SK-N-SH (cell line): ENCODE measurements at regions not wholly inside any gene's neighbourhood (a gene's known extent, or its start where the extent isn't known, plus 50 kb on each side); places are given as distances from the start of the nearest gene placed in this dataset.

Experiments
- CTCF ChIA-PET: fragments of 300-600, 350-600 bp; formaldehyde crosslinking; extraction: SDS; loops from one replicate; lab custom pipeline; 2021; lab: Yijun Ruan, JAX
- POLR2A ChIA-PET: fragments of 350-600 bp; sonication (Branson Sonifier 250); formaldehyde crosslinking; extraction: SDS; loops from one replicate; lab custom pipeline; 2020; ENCODE audit warnings: antibody characterized with exemption, inconsistent platforms; lab: Yijun Ruan, JAX
- DNase-seq: peaks from one replicate; pipeline ENCODE4 v3.0.0; 2012
- H2AFZ ChIP-seq: fragments of 200-600 bp; sonication (generic); 2 replicates; pipeline ENCODE4 v1.8.1; 2016; ENCODE audit warnings: antibody characterized with exemption, mild to moderate bottlenecking, low read depth
- H3F3A ChIP-seq: fragments of 200-600 bp; sonication (generic); replicated peaks from 2 replicates; pipeline ENCODE3; 2016; ENCODE audit warnings: antibody characterized with exemption, mild to moderate bottlenecking; ENCODE audit not compliant: insufficient read depth
- H3K27ac ChIP-seq, 2 experiments: fragments of 200-500 bp in 1 of 2; fragments of 200-600 bp in 1 of 2; sonication (Bioruptor generic) in 1 of 2; sonication (generic), shearing (Covaris generic) in 1 of 2; 2 replicates each; pipeline versions ENCODE4 v1.5.1 to v1.6.1; 2014 to 2016; ENCODE audit warnings: low read depth in 2 of 2, inconsistent platforms in 1 of 2, low read length in 1 of 2, mild to moderate bottlenecking in 1 of 2, mixed read lengths in 1 of 2
- H3K27me3 ChIP-seq: fragments of 200-600 bp; sonication (generic), shearing (Covaris generic); 2 replicates; pipeline ENCODE4 v1.6.1; 2016; ENCODE audit warnings: mixed run types; ENCODE audit not compliant: insufficient read depth
- H3K36me3 ChIP-seq, 2 experiments: fragments of 200-500 bp in 1 of 2; fragments of 200-600 bp in 1 of 2; sonication (Bioruptor generic) in 1 of 2; sonication (generic) in 1 of 2; replicated peaks in 1 of 2; 2 replicates each; pipeline versions ENCODE3 to v1.5.1; 2014 to 2016; ENCODE audit warnings: low read length in 1 of 2, mild to moderate bottlenecking in 1 of 2; ENCODE audit not compliant: insufficient read depth in 2 of 2, control insufficient read depth in 1 of 2
- H3K4me1 ChIP-seq, 2 experiments: fragments of 200-500 bp in 1 of 2; fragments of 200-600 bp in 1 of 2; sonication (Bioruptor generic) in 1 of 2; sonication (generic), shearing (Covaris generic) in 1 of 2; 2 replicates each; pipeline versions ENCODE4 v1.5.1 to v1.6.1; 2014 to 2016; ENCODE audit warnings: low read depth in 1 of 2, low read length in 1 of 2, mixed run types in 1 of 2; ENCODE audit not compliant: insufficient read depth in 2 of 2, control insufficient read depth in 1 of 2
- H3K4me2 ChIP-seq: fragments of 200-600 bp; sonication (generic), shearing (Covaris generic); 2 replicates; pipeline ENCODE4 v1.6.1; 2017; ENCODE audit warnings: mixed run types
- H3K4me3 ChIP-seq, 2 experiments: fragments of 200-500 bp in 1 of 2; fragments of 200-600 bp in 1 of 2; sonication (Bioruptor generic) in 1 of 2; sonication (generic), shearing (Covaris generic) in 1 of 2; 2 replicates each; pipeline versions ENCODE4 v1.5.1 to v1.8.1; 2014 to 2016; ENCODE audit warnings: low read depth in 2 of 2, inconsistent platforms in 1 of 2, low read length in 1 of 2, mild to moderate bottlenecking in 1 of 2, mixed read lengths in 1 of 2, moderate library complexity in 1 of 2
- H3K79me2 ChIP-seq: fragments of 200-600 bp; sonication (generic); 2 replicates; pipeline ENCODE4 v1.8.1; 2017; ENCODE audit warnings: mild to moderate bottlenecking; ENCODE audit not compliant: insufficient read depth
- H3K9ac ChIP-seq: fragments of 200-600 bp; sonication (generic); 2 replicates; pipeline ENCODE4 v1.6.1; 2017; ENCODE audit warnings: mixed run types
- H3K9me2 ChIP-seq: fragments of 200-600 bp; sonication (generic); 2 replicates; pipeline ENCODE4 v1.6.1; 2017; ENCODE audit warnings: mixed run types
- H3K9me3 ChIP-seq: fragments of 200-600 bp; sonication (generic); 2 replicates; pipeline ENCODE4 v1.6.1; 2017; ENCODE audit warnings: mixed run types, mild to moderate bottlenecking, moderate library complexity
- H4K20me1 ChIP-seq: fragments of 200-600 bp; sonication (generic); 2 replicates; pipeline ENCODE4 v1.6.1; 2017; ENCODE audit warnings: mild to moderate bottlenecking, mixed run types; ENCODE audit not compliant: insufficient read depth
- EP300 ChIP-seq, 2 experiments: IDR thresholded peaks; 2 replicates each; pipeline versions ENCODE4 v1.4.0 to v1.6.1; 2012; ENCODE audit warnings: borderline replicate concordance in 1 of 2, low read depth in 1 of 2, low read length in 1 of 2
- EZH2phosphoT487 ChIP-seq: fragments of 200-600 bp; sonication (generic); IDR thresholded peaks from 2 replicates; pipeline ENCODE4 v1.6.1; 2017; ENCODE audit warnings: low read depth, mixed run types, mild to moderate bottlenecking, antibody characterized with exemption, moderate library complexity, borderline replicate concordance
- FOXJ3 ChIP-seq: sonication (generic); formaldehyde crosslinking; IDR thresholded peaks from 2 replicates; pipeline ENCODE4 v1.5.1; 2020; ENCODE audit warnings: mild to moderate bottlenecking, missing genetic modification reagents
- FOXM1 ChIP-seq: IDR thresholded peaks from 2 replicates; pipeline ENCODE4 v1.4.0; 2012; ENCODE audit warnings: low read depth, mild to moderate bottlenecking
- JUND ChIP-seq: IDR thresholded peaks from 2 replicates; pipeline ENCODE4 v1.4.0; 2012
- NFIC ChIP-seq: IDR thresholded peaks from 2 replicates; pipeline ENCODE4 v1.4.0; 2012; ENCODE audit warnings: borderline replicate concordance
- NRF1 ChIP-seq: IDR thresholded peaks from 2 replicates; pipeline ENCODE4 v1.6.1; 2012; ENCODE audit warnings: low read depth, mild to moderate bottlenecking, low read length
- POLR2AphosphoS5 ChIP-seq: IDR thresholded peaks from 2 replicates; pipeline ENCODE4 v1.6.1; 2012; ENCODE audit warnings: low read depth, low read length
- RAD21 ChIP-seq: IDR thresholded peaks from 2 replicates; pipeline ENCODE4 v1.6.1; 2012; ENCODE audit warnings: mild to moderate bottlenecking, low read length
- RCOR1 ChIP-seq: fragments of 150-350 bp; IDR thresholded peaks from 2 replicates; pipeline ENCODE4 v1.6.1; 2017; ENCODE audit warnings: antibody characterized with exemption, low read length
- RFX5 ChIP-seq: IDR thresholded peaks from 2 replicates; pipeline ENCODE4 v1.6.1; 2012; ENCODE audit warnings: mild to moderate bottlenecking, improper control_type of control experiment, low read length
- RXRA ChIP-seq: IDR thresholded peaks from 2 replicates; pipeline ENCODE4 v1.4.0; 2012; ENCODE audit warnings: low read depth, mild to moderate bottlenecking, borderline replicate concordance
- SMC3 ChIP-seq: IDR thresholded peaks from 2 replicates; pipeline ENCODE4 v1.6.1; 2012; ENCODE audit warnings: low read depth, low read length, improper control_type of control experiment
- TAF1 ChIP-seq: IDR thresholded peaks from 2 replicates; pipeline ENCODE4 v1.6.1; 2012; ENCODE audit warnings: low read depth, mild to moderate bottlenecking, low read length, moderate library complexity, borderline replicate concordance
- TEAD4 ChIP-seq: IDR thresholded peaks from 2 replicates; pipeline ENCODE4 v1.4.0; 2012; ENCODE audit warnings: mild to moderate bottlenecking, borderline replicate concordance; ENCODE audit not compliant: insufficient read depth
- WGBS: methylation state at CpG from one replicate; pipeline ENCODE4 v1.1.6; 2017; ENCODE audit warnings: low lambda C conversion rate; 5-methylcytosine and 5-hydroxymethylcytosine counted together
- TF ChIP-seq, protein P1 (sequence below): IDR thresholded peaks from 2 replicates; pipeline ENCODE4 v1.4.0; 2012; ENCODE audit warnings: low read depth, borderline replicate concordance

DNA sequence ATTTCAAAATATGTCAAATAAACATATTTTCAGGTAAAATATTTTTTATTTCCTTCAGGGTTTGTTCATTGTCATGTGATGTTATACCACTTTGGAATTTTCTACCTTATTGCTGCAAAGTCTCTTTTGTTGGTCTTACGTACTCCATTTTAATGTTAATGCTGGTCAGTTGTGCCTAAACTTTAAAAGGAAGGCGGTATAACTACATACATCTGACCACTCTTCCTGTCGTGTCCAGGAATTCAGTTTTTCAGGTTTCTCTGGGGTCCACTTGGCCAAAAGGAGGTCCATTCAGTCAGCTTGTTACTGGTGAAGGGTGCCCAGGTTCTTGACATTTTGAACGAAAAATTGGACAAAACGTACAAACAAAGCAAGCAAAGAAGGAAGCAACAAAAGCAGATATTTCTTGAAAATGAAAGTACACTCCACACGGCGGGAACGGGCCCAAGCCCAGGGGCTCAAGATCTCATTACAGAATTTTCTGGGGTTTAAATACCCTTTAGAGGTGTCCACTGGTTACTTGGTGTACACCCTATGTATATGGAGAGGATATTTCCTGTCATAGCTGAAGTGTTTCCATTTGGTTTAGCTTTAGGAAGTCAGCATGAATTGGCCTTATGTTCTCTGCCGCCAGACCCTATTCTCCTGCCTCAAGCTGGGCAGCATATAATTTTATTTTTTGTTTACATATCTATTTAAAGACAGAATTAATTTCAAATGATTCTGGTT lies 471.7 kb upstream of the CDH7 start:
- Histone ChIP-seq H2AFZ (peak overlapping the region; percentile 51; the same call in 1 of the 2 replicates), H3K9me2 (no peaks in the 10 kb centered on the region), H3K9me3 (no peaks in the 10 kb centered on the region), H4K20me1 (no peaks in the 10 kb centered on the region), H3K36me3 (no peaks in the 10 kb centered on the region), H3K79me2 (no peaks in the 10 kb centered on the region), H3K4me2 (0 out of 2 replicates have a peak overlapping the region, but pooled peaks have one; percentile 33), H3K4me3 (no peak overlapping the region), H3K4me1 (no peaks in the 10 kb centered on the region), H3K9ac (no peak overlapping the region), H3F3A (no peaks in the 10 kb centered on the region), H3K27me3 (no peaks in the 10 kb centered on the region), H3K27ac (no peak overlapping the region)
- CTCF ChIA-PET, result no interaction called here
- POLR2A ChIA-PET, result no interaction called here
- no peak for TF ChIP-seq RFX5
- no peak for TF ChIP-seq NFIC
- whole genome bisulfite sequencing, result 52% methylated on average over 9 of the region's 9 CpGs
- DNase-seq, result no peak

DNA sequence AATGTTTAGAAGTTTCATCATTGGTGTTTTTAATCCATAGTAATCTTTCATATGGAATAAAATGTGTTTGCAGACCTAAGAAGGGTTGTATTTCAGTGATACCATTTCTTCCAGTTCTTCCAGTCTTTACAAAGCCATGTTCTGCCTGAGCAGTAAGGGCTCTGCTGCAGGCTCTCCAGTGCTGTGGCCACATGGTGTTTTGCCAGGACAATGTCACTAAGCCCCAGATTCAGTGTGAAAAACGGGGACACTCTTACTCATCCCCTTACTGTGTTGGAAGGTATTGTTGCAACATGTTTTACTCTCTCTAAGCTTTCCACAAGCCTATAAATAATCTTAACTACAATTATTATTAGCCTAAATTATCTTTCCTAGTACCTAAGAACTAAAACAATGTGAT lies 481.4 kb upstream of the CDH7 start:
- Histone ChIP-seq H3K4me1 (no peaks in the 10 kb centered on the region), H3K4me2 (no peak overlapping the region)
- POLR2A ChIA-PET, result no interaction called here

DNA sequence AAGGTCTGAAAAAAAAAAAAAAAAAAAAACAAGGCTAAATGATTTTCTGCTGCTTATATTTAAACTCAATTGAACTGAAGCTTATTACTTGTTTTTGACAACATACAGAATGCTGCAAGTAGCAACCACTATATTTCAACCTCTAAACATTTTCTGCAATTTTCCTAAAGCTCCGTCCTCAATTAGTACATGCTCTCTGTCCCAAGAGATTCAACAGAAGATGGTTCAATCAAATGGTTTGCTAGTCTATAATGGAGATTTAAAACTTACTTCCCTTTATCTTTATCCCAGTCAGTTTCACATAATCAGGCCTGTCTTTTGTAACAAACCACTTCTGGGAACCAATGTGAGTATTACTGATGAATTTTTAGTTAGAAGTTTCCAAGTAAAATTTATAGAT lies 485.1 kb upstream of the CDH7 start:
- Histone ChIP-seq H3F3A (no peaks in the 10 kb centered on the region), H3K4me2 (no peak overlapping the region), H3K4me3 (no peak overlapping the region), H2AFZ (no peak overlapping the region), H3K9me2 (no peaks in the 10 kb centered on the region), H3K27me3 (no peaks in the 10 kb centered on the region), H4K20me1 (no peaks in the 10 kb centered on the region), H3K9ac (no peak overlapping the region), H3K36me3 (no peaks in the 10 kb centered on the region), H3K4me1 (no peaks in the 10 kb centered on the region), H3K9me3 (no peaks in the 10 kb centered on the region), H3K79me2 (no peaks in the 10 kb centered on the region), H3K27ac (no peak overlapping the region)
- DNase-seq, result no peak
- ChIA-PET CTCF (interaction anchor here (1.4 to 1.8 kb wide), 2 partner anchors 11 to 29 kb away, joined by 3 to 4 read pairs; no protein-coding TSS in a partner anchor), POLR2A (no interaction called here)
- no peak for TF ChIP-seq TEAD4
- TF ChIP-seq RCOR1, result no peak
- no peak for TF ChIP-seq JUND
- no peak for TF ChIP-seq RAD21
- no peak for TF ChIP-seq TAF1
- no peak for TF ChIP-seq SMC3
- no peak for TF ChIP-seq EZH2phosphoT487
- TF ChIP-seq FOXM1, result no peak
- TF ChIP-seq EP300 (IDR thresholded peaks at IDR 0.05; ENCODE audit: borderline replicate concordance in 1 of 2, low read depth in 1 of 2, low read length in 1 of 2), result no peak
- TF ChIP-seq NRF1, result no peak
- TF ChIP-seq, protein P1, sequence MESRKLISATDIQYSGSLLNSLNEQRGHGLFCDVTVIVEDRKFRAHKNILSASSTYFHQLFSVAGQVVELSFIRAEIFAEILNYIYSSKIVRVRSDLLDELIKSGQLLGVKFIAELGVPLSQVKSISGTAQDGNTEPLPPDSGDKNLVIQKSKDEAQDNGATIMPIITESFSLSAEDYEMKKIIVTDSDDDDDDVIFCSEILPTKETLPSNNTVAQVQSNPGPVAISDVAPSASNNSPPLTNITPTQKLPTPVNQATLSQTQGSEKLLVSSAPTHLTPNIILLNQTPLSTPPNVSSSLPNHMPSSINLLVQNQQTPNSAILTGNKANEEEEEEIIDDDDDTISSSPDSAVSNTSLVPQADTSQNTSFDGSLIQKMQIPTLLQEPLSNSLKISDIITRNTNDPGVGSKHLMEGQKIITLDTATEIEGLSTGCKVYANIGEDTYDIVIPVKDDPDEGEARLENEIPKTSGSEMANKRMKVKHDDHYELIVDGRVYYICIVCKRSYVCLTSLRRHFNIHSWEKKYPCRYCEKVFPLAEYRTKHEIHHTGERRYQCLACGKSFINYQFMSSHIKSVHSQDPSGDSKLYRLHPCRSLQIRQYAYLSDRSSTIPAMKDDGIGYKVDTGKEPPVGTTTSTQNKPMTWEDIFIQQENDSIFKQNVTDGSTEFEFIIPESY, result no peak
- TF ChIP-seq POLR2AphosphoS5, result no peak
- TF ChIP-seq FOXJ3 (CRISPR knock-in tag), result no peak
- 56% methylated on average over 1 of the region's 1 CpG for WGBS

More for the DNA sequence above, 481.4 kb upstream of the CDH7 start:
- Histone ChIP-seq H3K27me3 (no peaks in the 10 kb centered on the region), H3K9ac (no peak overlapping the region), H3K27ac (no peak overlapping the region), H2AFZ (no peak overlapping the region), H3K9me3 (no peaks in the 10 kb centered on the region), H3F3A (no peaks in the 10 kb centered on the region), H4K20me1 (no peaks in the 10 kb centered on the region), H3K4me3 (no peak overlapping the region), H3K79me2 (no peaks in the 10 kb centered on the region), H3K9me2 (no peaks in the 10 kb centered on the region), H3K36me3 (no peaks in the 10 kb centered on the region)
- 7% methylated on average over 1 of the region's 1 CpG for WGBS
- no peak for TF ChIP-seq RXRA
- DNase-seq, result no peak
- CTCF ChIA-PET, result no interaction called here
